GM12878 (cell line): ENCODE measurements at regions not wholly inside any gene's neighbourhood (a gene's known extent, or its start where the extent isn't known, plus 50 kb on each side); places are given as distances from the start of the nearest gene placed in this dataset.

Source experiments
- ATAC-seq: fragments of 200-7000 bp; cut with Tn5 transposase; 3 replicates; pipeline ENCODE4 v1.9.1; 2020; ENCODE audit warnings: mild to moderate bottlenecking, moderate library complexity
- BruUV-seq: library from RNA; stranded (reverse); fragments of 400-500 nt; replicated peaks from 2 replicates; lab custom pipeline; 2021; lab: Mats Ljungman, UMichigan
- CTCF ChIA-PET: fragments of 300-600 bp; sonication (Branson Sonifier 250); formaldehyde crosslinking; extraction: SDS; loops from one replicate; lab custom pipeline; 2021; ENCODE audit warnings: inconsistent platforms; lab: Yijun Ruan, JAX
- POLR2A ChIA-PET: fragments of 350-600 bp; formaldehyde crosslinking; extraction: SDS; loops from one replicate; lab custom pipeline; 2021; ENCODE audit warnings: inconsistent platforms; lab: Charles Lee
- RAD21 ChIA-PET: fragments of 300-600 bp; sonication (Branson Sonifier 250); formaldehyde crosslinking; loops from one replicate; lab custom pipeline; 2023; ENCODE audit warnings: antibody characterized with exemption; ENCODE audit not compliant: unreplicated experiment; lab: Charles Lee
- SMC1A ChIA-PET: fragments of 300-600 bp; sonication (Branson Sonifier 250); formaldehyde crosslinking; loops from one replicate; lab custom pipeline; 2023; ENCODE audit not compliant: unreplicated experiment, uncharacterized antibody; lab: Charles Lee
- DNase-seq: peaks from one replicate; pipeline ENCODE4 v3.0.0-alpha.2; 2011; ENCODE audit warnings: low read depth, low spot score
- FAIRE-seq: peaks from 3 replicates; lab custom pipeline; 2011; peaks lifted over from hg19 to GRCh38; lab: Jason Lieb, UNC
- H2AFZ ChIP-seq: 2 replicates; pipeline ENCODE4 v1.6.0; 2011; ENCODE audit warnings: low read depth, low read length, control low read depth; ENCODE audit not compliant: control insufficient read depth
- H3K27ac ChIP-seq: 2 replicates; pipeline ENCODE4 v1.5.1; 2011; ENCODE audit warnings: control low read depth; ENCODE audit not compliant: control insufficient read depth, insufficient read depth
- H3K27me3 ChIP-seq, 2 experiments: replicated peaks in 1 of 2; 2 replicates each; pipeline versions ENCODE4 v1.6.0 to v1.6.1; 2011; ENCODE audit warnings: low read length in 1 of 2; ENCODE audit not compliant: control insufficient read depth in 2 of 2, insufficient read depth in 2 of 2
- H3K36me3 ChIP-seq, 2 experiments: 2 replicates each; pipeline ENCODE4 v1.5.1; 2011; ENCODE audit warnings: low read length in 1 of 2; ENCODE audit not compliant: control insufficient read depth in 2 of 2, insufficient read depth in 2 of 2
- H3K4me1 ChIP-seq: 2 replicates; pipeline ENCODE4 v1.6.1; 2011; ENCODE audit warnings: mild to moderate bottlenecking, low read length, moderate library complexity, mixed read lengths; ENCODE audit not compliant: control insufficient read depth, insufficient read depth
- H3K4me2 ChIP-seq: 2 replicates; pipeline ENCODE4 v1.6.0; 2011; ENCODE audit warnings: control low read depth; ENCODE audit not compliant: control insufficient read depth, insufficient read depth
- H3K4me3 ChIP-seq: fragments of 200-600 bp; sonication (generic); 2 replicates; pipeline ENCODE4 v1.5.1; 2016
- H3K79me2 ChIP-seq: 2 replicates; pipeline ENCODE4 v1.6.0; 2011; ENCODE audit warnings: low read length; ENCODE audit not compliant: control insufficient read depth, insufficient read depth
- H3K9ac ChIP-seq: 2 replicates; pipeline ENCODE4 v1.8.0; 2011; ENCODE audit warnings: low read length, control low read depth, mixed read lengths; ENCODE audit not compliant: control insufficient read depth, insufficient read depth
- H3K9me3 ChIP-seq: replicated peaks from 3 replicates; pipeline ENCODE4 v1.5.1; 2011; ENCODE audit warnings: mild to moderate bottlenecking, low read length; ENCODE audit not compliant: control insufficient read depth, insufficient read depth
- H4K20me1 ChIP-seq: 2 replicates; pipeline ENCODE4 v1.6.0; 2011; ENCODE audit not compliant: control insufficient read depth, insufficient read depth
- ASH2L ChIP-seq: fragments of 300-600, 200-600 bp; sonication (generic); IDR thresholded peaks from 2 replicates; pipeline ENCODE4 v1.6.1; 2017; ENCODE audit warnings: low read depth, mild to moderate bottlenecking, borderline replicate concordance
- CHD1 ChIP-seq: IDR thresholded peaks from 2 replicates; pipeline ENCODE4 v1.6.1; 2012; ENCODE audit warnings: low read depth, low read length, improper control_type of control experiment
- CHD4 ChIP-seq: fragments of 200-600 bp; sonication (generic); IDR thresholded peaks from 2 replicates; pipeline ENCODE4 v1.6.1; 2016; ENCODE audit warnings: mild to moderate bottlenecking
- NFXL1 ChIP-seq: fragments of 450-650 bp; IDR thresholded peaks from 2 replicates; pipeline ENCODE4 v1.6.1; 2017; ENCODE audit warnings: antibody characterized with exemption, mild to moderate bottlenecking, borderline replicate concordance
- NR2C2 ChIP-seq: IDR thresholded peaks from 2 replicates; pipeline ENCODE4 v1.6.1; 2011; ENCODE audit warnings: borderline replicate concordance, low read depth; ENCODE audit not compliant: control insufficient read depth, insufficient read length
- POLR2AphosphoS5 ChIP-seq: IDR thresholded peaks from 2 replicates; pipeline ENCODE4 v1.6.1; 2011; ENCODE audit warnings: mild to moderate bottlenecking, low read length, inconsistent platforms
- STAT1 ChIP-seq: fragments of 450-650 bp; conservative IDR thresholded peaks from 2 replicates; pipeline ENCODE4 v1.6.1; 2014; ENCODE audit warnings: antibody characterized with exemption, mild to moderate bottlenecking
- SUZ12 ChIP-seq: fragments of 200-600 bp; sonication (generic); IDR thresholded peaks from one replicate; pipeline ENCODE4 v1.6.1; 2018; ENCODE audit warnings: antibody characterized with exemption, mild to moderate bottlenecking; ENCODE audit not compliant: unreplicated experiment
- ZNF217 ChIP-seq: fragments of 450-650 bp; IDR thresholded peaks from 2 replicates; pipeline ENCODE4 v1.6.1; 2017; ENCODE audit warnings: antibody characterized with exemption, mild to moderate bottlenecking
- WGBS: methylation state at CpG from one replicate; pipeline ENCODE4 v1.1.6; 2016; ENCODE audit warnings: low lambda C conversion rate; ENCODE audit not compliant: insufficient replicate concordance, insufficient coverage; ENCODE audit errors: missing lambda C conversion rate; 5-methylcytosine and 5-hydroxymethylcytosine counted together
- in situ Hi-C: fragments of 300-500 bp; cut with MboI; formaldehyde crosslinking; loops from 9 replicates; pipeline ENCODE4 v1.14.3; 2018; ENCODE audit warnings: mixed read lengths
- intact Hi-C: fragments of 100-400 bp; cut with micrococcal nuclease; formaldehyde crosslinking; loops from one replicate; pipeline ENCODE4 v1.14.2; 2022; ENCODE audit not compliant: unreplicated experiment
- TF ChIP-seq, protein P1 (sequence below): fragments of 450-650 bp; formaldehyde crosslinking; IDR thresholded peaks from 2 replicates; pipeline ENCODE4 v1.5.0; 2022; ENCODE audit warnings: mild to moderate bottlenecking, missing genetic modification characterization
- TF ChIP-seq, protein P2 (sequence below): fragments of 450-650 bp; conservative IDR thresholded peaks from 2 replicates; pipeline ENCODE4 v1.6.1; 2017; ENCODE audit warnings: mild to moderate bottlenecking, moderate library complexity
- TF ChIP-seq, protein P3 (sequence below): IDR thresholded peaks from 2 replicates; pipeline ENCODE4 v1.6.1; 2011; ENCODE audit warnings: mild to moderate bottlenecking, low read depth, low read length, moderate library complexity; ENCODE audit not compliant: insufficient replicate concordance
- TF ChIP-seq, protein P4 (sequence below), 3 experiments: IDR thresholded peaks in 2 of 3; conservative IDR thresholded peaks in 1 of 3; 2 replicates each; pipeline ENCODE4 v1.5.1; 2011; ENCODE audit warnings: low read depth in 3 of 3, low read length in 3 of 3, mild to moderate bottlenecking in 3 of 3, control low read depth in 2 of 3, moderate library complexity in 2 of 3, inconsistent platforms in 1 of 3, mixed read lengths in 1 of 3; ENCODE audit not compliant: control insufficient read depth in 2 of 3, insufficient read depth in 1 of 3; ENCODE audit errors: extremely low read depth in 1 of 3
- TF ChIP-seq, protein P5 (sequence below): IDR thresholded peaks from 2 replicates; pipeline ENCODE4 v1.6.1; 2012; ENCODE audit warnings: low read depth, low read length, improper control_type of control experiment

DNA sequence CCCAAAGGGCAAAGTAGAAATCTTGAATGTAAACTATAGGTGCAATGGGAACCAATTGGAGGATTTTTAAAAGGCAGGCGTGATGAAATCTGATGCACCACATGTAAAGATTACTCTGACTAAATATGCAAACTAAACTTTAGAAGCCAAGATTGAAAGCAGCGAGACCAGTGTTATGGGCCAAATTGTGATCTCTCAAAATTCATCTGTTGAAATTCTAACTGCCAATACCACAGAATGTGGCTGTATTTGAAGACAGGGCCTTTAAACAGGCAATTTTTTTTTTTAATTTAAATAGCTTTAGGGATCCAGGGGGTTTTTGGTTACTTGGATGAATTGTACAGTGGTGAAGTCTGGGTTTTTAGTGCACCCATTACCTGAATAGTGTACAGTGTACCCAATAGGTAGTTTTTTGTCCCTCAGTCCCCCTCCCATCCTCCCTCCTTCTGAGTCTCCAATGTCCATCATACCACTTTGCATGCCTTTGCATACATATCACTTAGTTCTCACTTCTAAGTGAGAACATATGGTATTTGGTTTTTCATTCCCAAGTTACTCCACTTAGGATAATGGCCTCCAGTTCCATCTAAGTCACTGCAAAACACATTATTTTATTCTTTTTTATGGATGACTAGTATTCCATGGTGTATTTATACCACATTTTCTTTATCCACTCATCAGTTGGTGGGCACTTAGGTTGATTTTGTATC is 69.7 kb downstream of the DRD1 start (continued):
- TF ChIP-seq, protein P1, sequence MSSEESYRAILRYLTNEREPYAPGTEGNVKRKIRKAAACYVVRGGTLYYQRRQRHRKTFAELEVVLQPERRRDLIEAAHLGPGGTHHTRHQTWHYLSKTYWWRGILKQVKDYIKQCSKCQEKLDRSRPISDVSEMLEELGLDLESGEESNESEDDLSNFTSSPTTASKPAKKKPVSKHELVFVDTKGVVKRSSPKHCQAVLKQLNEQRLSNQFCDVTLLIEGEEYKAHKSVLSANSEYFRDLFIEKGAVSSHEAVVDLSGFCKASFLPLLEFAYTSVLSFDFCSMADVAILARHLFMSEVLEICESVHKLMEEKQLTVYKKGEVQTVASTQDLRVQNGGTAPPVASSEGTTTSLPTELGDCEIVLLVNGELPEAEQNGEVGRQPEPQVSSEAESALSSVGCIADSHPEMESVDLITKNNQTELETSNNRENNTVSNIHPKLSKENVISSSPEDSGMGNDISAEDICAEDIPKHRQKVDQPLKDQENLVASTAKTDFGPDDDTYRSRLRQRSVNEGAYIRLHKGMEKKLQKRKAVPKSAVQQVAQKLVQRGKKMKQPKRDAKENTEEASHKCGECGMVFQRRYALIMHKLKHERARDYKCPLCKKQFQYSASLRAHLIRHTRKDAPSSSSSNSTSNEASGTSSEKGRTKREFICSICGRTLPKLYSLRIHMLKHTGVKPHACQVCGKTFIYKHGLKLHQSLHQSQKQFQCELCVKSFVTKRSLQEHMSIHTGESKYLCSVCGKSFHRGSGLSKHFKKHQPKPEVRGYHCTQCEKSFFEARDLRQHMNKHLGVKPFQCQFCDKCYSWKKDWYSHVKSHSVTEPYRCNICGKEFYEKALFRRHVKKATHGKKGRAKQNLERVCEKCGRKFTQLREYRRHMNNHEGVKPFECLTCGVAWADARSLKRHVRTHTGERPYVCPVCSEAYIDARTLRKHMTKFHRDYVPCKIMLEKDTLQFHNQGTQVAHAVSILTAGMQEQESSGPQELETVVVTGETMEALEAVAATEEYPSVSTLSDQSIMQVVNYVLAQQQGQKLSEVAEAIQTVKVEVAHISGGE (CRISPR knock-in tag): no peak
- TF ChIP-seq CHD4 (no peak), NFXL1 (no peak), NR2C2 (no peak), STAT1 (no peak), ZNF217 (no peak)

DNA sequence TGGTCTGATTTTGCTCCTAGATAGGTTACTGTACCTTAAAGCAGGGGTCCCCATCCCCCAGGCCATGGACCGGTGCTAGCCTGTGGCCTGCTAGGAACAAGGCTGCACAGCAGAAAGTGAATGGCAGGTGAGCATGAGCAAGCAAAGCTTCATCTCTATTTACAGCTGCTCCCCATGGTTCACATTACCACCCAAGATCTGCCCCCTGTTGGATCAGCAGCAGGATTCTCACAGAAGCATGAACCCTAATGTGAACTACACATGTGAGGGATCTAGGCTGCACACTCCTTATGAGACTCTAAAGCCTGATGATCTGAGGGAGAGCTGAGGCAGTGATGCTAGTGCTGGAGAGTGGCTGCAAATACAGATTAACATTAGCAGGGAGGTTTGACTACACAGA is 78.1 kb downstream of the DRD1 start:
- ChIA-PET CTCF (no interaction called here), POLR2A (no interaction called here), SMC1A (no interaction called here), RAD21 (no interaction called here)
- Histone ChIP-seq H2AFZ (no peak overlapping the region), H3K27me3 (no peaks in the 10 kb centered on the region; a peak in 1 of 4 replicates), H3K4me3 (no peak overlapping the region), H3K9me3 (no peaks in the 10 kb centered on the region), H3K36me3 (no peaks in the 10 kb centered on the region), H3K27ac (no peak overlapping the region), H3K4me1 (no peaks in the 10 kb centered on the region), H3K4me2 (no peak overlapping the region), H3K9ac (no peak overlapping the region), H3K79me2 (no peaks in the 10 kb centered on the region), H4K20me1 (no peaks in the 10 kb centered on the region)
- in situ Hi-C loops: no loop called here
- no peak for FAIRE-seq
- WGBS: 88% methylated on average over 1 of the region's 1 CpG
- no peak for ATAC-seq
- DNase-seq: no peak
- BruUV-seq: no TSS peak
- intact Hi-C loops: no loop called here
- no peak for TF ChIP-seq POLR2AphosphoS5
- TF ChIP-seq, protein P2, sequence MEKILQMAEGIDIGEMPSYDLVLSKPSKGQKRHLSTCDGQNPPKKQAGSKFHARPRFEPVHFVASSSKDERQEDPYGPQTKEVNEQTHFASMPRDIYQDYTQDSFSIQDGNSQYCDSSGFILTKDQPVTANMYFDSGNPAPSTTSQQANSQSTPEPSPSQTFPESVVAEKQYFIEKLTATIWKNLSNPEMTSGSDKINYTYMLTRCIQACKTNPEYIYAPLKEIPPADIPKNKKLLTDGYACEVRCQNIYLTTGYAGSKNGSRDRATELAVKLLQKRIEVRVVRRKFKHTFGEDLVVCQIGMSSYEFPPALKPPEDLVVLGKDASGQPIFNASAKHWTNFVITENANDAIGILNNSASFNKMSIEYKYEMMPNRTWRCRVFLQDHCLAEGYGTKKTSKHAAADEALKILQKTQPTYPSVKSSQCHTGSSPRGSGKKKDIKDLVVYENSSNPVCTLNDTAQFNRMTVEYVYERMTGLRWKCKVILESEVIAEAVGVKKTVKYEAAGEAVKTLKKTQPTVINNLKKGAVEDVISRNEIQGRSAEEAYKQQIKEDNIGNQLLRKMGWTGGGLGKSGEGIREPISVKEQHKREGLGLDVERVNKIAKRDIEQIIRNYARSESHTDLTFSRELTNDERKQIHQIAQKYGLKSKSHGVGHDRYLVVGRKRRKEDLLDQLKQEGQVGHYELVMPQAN: no peak
- TF ChIP-seq, protein P3, sequence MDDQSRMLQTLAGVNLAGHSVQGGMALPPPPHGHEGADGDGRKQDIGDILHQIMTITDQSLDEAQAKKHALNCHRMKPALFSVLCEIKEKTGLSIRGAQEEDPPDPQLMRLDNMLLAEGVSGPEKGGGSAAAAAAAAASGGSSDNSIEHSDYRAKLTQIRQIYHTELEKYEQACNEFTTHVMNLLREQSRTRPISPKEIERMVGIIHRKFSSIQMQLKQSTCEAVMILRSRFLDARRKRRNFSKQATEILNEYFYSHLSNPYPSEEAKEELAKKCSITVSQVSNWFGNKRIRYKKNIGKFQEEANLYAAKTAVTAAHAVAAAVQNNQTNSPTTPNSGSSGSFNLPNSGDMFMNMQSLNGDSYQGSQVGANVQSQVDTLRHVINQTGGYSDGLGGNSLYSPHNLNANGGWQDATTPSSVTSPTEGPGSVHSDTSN: no peak
- no peak for TF ChIP-seq CHD1
- TF ChIP-seq SUZ12: no peak
- TF ChIP-seq, protein P4, sequence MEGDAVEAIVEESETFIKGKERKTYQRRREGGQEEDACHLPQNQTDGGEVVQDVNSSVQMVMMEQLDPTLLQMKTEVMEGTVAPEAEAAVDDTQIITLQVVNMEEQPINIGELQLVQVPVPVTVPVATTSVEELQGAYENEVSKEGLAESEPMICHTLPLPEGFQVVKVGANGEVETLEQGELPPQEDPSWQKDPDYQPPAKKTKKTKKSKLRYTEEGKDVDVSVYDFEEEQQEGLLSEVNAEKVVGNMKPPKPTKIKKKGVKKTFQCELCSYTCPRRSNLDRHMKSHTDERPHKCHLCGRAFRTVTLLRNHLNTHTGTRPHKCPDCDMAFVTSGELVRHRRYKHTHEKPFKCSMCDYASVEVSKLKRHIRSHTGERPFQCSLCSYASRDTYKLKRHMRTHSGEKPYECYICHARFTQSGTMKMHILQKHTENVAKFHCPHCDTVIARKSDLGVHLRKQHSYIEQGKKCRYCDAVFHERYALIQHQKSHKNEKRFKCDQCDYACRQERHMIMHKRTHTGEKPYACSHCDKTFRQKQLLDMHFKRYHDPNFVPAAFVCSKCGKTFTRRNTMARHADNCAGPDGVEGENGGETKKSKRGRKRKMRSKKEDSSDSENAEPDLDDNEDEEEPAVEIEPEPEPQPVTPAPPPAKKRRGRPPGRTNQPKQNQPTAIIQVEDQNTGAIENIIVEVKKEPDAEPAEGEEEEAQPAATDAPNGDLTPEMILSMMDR (IDR thresholded peaks at IDR 0.05 in 2 of 3, conservative IDR thresholded peaks at IDR 0.05 in 1 of 3; ENCODE audit: control insufficient read depth in 2 of 3, extremely low read depth in 1 of 3, insufficient read depth in 1 of 3, low read depth in 3 of 3, low read length in 3 of 3): no peak
- TF ChIP-seq, protein P5, sequence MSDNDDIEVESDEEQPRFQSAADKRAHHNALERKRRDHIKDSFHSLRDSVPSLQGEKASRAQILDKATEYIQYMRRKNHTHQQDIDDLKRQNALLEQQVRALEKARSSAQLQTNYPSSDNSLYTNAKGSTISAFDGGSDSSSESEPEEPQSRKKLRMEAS: no peak
- no peak for TF ChIP-seq ASH2L
